Tibial nerve (tissue), 4 donors: ENCODE measurements at regions not wholly inside any gene's neighbourhood (a gene's known extent, or its start where the extent isn't known, plus 50 kb on each side); places are given as distances from the start of the nearest gene placed in this dataset.
A peak's percentile ranks its signal among the peaks of the same experiment; 100 is the strongest.

Experiments
- DNase-seq, 2 donors: peaks; one replicate each; pipeline ENCODE4 v3.0.0-alpha.2; 2019; ENCODE audit warnings: low spot score in 2 of 2
- H3K27ac ChIP-seq, 4 donors: fragments of 200-600 bp; sonication (generic) in 3 of 4; one replicate each; pipeline ENCODE4 v1.5.1; 2017 to 2019; ENCODE audit warnings: mild to moderate bottlenecking in 1 of 4
- H3K27me3 ChIP-seq, 2 donors: fragments of 200-600 bp; sonication (generic) in 1 of 2; one replicate each; pipeline versions ENCODE4 v1.5.1 to v1.6.0; 2017 to 2019
- H3K36me3 ChIP-seq, 3 donors: fragments of 200-600 bp; sonication (generic); one replicate each; pipeline ENCODE4 v1.5.1; 2018 to 2019
- H3K4me1 ChIP-seq, 4 donors: fragments of 200-600 bp; sonication (generic) in 3 of 4; one replicate each; pipeline ENCODE4 v1.5.1; 2017 to 2019
- H3K4me3 ChIP-seq, 4 donors: fragments of 200-600 bp; sonication (generic) in 3 of 4; one replicate each; pipeline ENCODE4 v1.5.1; 2017 to 2019; ENCODE audit warnings: mild to moderate bottlenecking in 1 of 4, moderate library complexity in 1 of 4
- H3K9me3 ChIP-seq, 4 donors: fragments of 200-600 bp; sonication (generic) in 3 of 4; one replicate each; pipeline ENCODE4 v1.5.1; 2017 to 2019
- EP300 ChIP-seq, 2 donors: sonication (generic); formaldehyde crosslinking; IDR thresholded peaks; one replicate each; pipeline ENCODE4 v1.6.1; 2017; ENCODE audit warnings: antibody characterized with exemption in 2 of 2, mild to moderate bottlenecking in 1 of 2
- POLR2A ChIP-seq, 2 donors: fragments of 450-650 bp; IDR thresholded peaks; one replicate each; pipeline ENCODE4 v1.6.1; 2017; ENCODE audit warnings: antibody characterized with exemption in 2 of 2, mild to moderate bottlenecking in 2 of 2, moderate library complexity in 2 of 2
- WGBS, 2 donors: methylation state at CpG; one replicate each; pipeline ENCODE4 v1.1.5; 2018; 5-methylcytosine and 5-hydroxymethylcytosine counted together
- TF ChIP-seq, protein P1 (sequence below), 5 experiments: fragments of 200-600 bp in 3 of 5; fragments of 450-650 bp in 2 of 5; sonication (generic) in 3 of 5; IDR thresholded peaks; one replicate each; pipeline ENCODE4 v1.5.1; 2016 to 2019; ENCODE audit warnings: antibody characterized with exemption in 5 of 5, mild to moderate bottlenecking in 3 of 5, moderate library complexity in 2 of 5

DNA sequence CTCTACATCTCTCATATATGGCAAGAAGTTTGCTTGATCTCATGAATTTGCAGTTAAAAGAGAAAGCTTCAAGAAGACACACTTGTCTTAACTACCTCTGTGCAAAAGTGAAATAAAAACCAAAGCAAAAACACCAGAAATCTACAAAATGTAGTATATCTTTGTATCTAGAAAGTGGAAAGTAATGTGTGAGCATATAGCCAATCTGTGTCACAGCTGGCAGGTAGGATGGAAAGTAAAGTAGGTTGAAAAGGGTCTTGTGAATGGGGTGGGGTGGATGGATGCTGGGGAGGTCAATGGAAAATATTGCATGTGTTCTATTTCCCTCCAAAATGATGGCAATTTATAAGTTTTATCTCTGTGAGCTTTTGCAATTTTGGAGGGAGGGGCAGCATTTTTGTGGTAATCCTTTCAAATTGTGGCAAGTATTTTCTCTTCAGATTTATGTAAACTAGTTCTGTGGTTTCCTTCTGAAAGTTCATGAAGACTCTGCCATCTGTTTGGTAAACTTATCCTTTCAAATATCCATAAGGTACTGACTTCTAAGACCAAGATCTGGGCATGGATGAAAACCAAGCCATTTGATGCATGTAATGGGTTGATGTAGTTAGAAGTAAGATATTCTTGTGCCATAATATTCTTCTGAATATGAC, 215.9 kb upstream of the GIMD1 start:
- Histone ChIP-seq H3K36me3 (no peaks in the 10 kb centered on the region), H3K4me1 (peaks cover 0 to 14% (median 0%) of the 10 kb centered on the region in 4 donors), H3K27me3 (no peaks in the 10 kb centered on the region), H3K27ac (no peak overlapping the region), H3K4me3 (no peak overlapping the region), H3K9me3 (no peaks in the 10 kb centered on the region)
- TF ChIP-seq, protein P1, sequence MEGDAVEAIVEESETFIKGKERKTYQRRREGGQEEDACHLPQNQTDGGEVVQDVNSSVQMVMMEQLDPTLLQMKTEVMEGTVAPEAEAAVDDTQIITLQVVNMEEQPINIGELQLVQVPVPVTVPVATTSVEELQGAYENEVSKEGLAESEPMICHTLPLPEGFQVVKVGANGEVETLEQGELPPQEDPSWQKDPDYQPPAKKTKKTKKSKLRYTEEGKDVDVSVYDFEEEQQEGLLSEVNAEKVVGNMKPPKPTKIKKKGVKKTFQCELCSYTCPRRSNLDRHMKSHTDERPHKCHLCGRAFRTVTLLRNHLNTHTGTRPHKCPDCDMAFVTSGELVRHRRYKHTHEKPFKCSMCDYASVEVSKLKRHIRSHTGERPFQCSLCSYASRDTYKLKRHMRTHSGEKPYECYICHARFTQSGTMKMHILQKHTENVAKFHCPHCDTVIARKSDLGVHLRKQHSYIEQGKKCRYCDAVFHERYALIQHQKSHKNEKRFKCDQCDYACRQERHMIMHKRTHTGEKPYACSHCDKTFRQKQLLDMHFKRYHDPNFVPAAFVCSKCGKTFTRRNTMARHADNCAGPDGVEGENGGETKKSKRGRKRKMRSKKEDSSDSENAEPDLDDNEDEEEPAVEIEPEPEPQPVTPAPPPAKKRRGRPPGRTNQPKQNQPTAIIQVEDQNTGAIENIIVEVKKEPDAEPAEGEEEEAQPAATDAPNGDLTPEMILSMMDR (IDR thresholded peaks at IDR 0.05): no peak
- TF ChIP-seq EP300 (IDR thresholded peaks at IDR 0.05) (no peak), POLR2A (IDR thresholded peaks at IDR 0.05) (no peak)
- no peak for DNase-seq

DNA sequence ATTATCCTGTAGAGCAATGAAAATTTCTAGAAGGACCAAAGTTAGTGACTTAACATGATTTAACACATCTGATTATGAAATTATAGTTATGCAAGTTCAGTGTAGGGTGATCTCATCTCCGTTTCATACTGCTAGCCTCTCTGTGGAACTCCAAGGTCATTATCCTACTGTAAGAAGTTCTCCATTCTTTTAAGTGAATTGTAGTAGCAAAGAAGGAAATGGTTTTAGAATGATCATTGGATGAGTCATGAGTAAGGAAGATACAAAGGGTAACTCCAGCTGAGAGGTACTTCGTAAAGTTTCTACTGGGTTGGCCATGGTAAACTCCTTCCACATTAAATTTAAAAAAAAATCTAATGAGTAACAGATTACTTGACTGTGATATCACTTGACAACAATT, 215.0 kb upstream of the GIMD1 start:
- TF ChIP-seq, protein P1 (IDR thresholded peaks at IDR 0.05): no peak
- TF ChIP-seq EP300 (IDR thresholded peaks at IDR 0.05): peak in 1 of 2 donors; percentile 27
- TF ChIP-seq POLR2A (IDR thresholded peaks at IDR 0.05): no peak
- 39 to 41% methylated on average over 2 of the region's 2 CpGs for WGBS, 2 donors
- peaks cover 0 to 14% (median 0%) of the 10 kb centered on the region in 4 donors for H3K4me1 ChIP-seq
- H3K9me3 ChIP-seq: no peaks in the 10 kb centered on the region
- DNase-seq: no peak
- no peak overlapping the region for H3K27ac ChIP-seq
- no peak overlapping the region for H3K4me3 ChIP-seq
- H3K36me3 ChIP-seq: no peaks in the 10 kb centered on the region
- no peaks in the 10 kb centered on the region for H3K27me3 ChIP-seq

DNA sequence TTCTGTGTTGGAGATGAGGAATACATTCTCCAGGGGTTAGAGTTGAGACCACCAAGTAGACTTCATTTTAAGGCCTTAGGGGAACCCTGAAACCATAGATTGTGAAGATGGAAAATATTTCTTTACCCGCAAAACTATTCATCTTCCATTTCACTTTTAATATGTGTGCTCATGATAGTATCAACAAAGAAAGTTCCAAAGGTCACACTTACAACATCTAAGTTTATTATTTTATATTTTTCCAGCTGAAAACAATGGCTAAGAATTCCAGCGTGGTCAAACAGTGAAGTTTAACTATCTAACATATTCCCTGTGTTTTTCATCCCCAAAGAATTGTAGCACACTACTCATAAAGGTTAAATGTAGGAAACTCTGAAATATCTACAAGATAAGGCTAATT, 214.5 kb upstream of the GIMD1 start:
- Histone ChIP-seq H3K4me1 (peaks cover 0 to 14% (median 0%) of the 10 kb centered on the region in 4 donors), H3K36me3 (no peaks in the 10 kb centered on the region), H3K27me3 (no peaks in the 10 kb centered on the region), H3K4me3 (no peak overlapping the region), H3K27ac (no peak overlapping the region), H3K9me3 (no peaks in the 10 kb centered on the region)
- 59% methylated on average over 2 of the region's 2 CpGs for WGBS, 2 donors
- no peak for DNase-seq
- TF ChIP-seq, protein P1 (IDR thresholded peaks at IDR 0.05): no peak
- TF ChIP-seq POLR2A (IDR thresholded peaks at IDR 0.05) (no peak), EP300 (IDR thresholded peaks at IDR 0.05) (no peak)

DNA sequence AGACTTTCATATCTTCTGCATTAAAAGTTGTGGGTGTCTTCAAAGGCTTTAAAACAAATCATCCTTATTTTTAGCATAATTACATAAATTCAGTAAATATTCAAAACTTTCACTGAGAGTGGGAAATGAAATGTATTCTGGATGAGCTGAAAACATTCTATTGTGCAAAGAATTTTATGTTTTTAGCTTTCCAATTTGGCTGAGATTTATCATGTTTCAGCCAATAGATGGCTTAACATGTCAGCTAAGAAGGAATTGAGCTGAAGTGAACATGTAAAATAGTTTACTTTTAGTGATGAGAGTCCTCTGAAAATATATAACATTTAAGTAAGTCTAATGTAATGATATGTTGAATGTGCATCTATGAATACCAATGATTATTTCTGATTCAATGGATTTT, 213.5 kb upstream of the GIMD1 start:
- Histone ChIP-seq H3K27me3 (no peaks in the 10 kb centered on the region), H3K4me3 (no peak overlapping the region), H3K27ac (no peak overlapping the region), H3K36me3 (no peaks in the 10 kb centered on the region), H3K9me3 (no peaks in the 10 kb centered on the region), H3K4me1 (peaks cover 0 to 10% (median 0%) of the 10 kb centered on the region in 4 donors)
- no peak for DNase-seq
- no peak for TF ChIP-seq POLR2A (IDR thresholded peaks at IDR 0.05)
- TF ChIP-seq EP300 (IDR thresholded peaks at IDR 0.05): no peak
- TF ChIP-seq, protein P1 (IDR thresholded peaks at IDR 0.05): no peak

DNA sequence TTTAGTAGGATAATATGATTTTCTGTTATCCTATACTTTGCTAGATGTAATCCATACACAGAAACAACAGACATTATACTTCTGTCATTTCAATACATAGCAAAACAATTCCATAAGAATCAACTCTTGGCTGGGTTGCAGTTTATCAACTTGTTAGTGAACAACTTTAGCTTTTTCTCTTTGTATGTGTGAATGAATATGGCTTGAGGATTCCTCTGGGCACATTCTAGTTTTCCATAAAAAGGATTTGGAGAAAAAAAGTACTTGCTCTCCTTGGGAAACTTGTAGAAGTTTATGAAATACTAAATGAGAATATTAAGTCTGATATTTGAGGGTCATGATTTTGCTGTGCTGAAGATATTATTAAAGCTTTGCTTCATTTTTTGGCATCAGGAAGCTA, 210.7 kb upstream of the GIMD1 start:
- Histone ChIP-seq H3K27ac (no peak overlapping the region), H3K36me3 (no peaks in the 10 kb centered on the region), H3K4me3 (no peak overlapping the region), H3K9me3 (no peaks in the 10 kb centered on the region), H3K4me1 (peaks cover 0 to 6% (median 0%) of the 10 kb centered on the region in 4 donors), H3K27me3 (no peaks in the 10 kb centered on the region)
- TF ChIP-seq, protein P1 (IDR thresholded peaks at IDR 0.05): no peak
- TF ChIP-seq POLR2A (IDR thresholded peaks at IDR 0.05) (no peak), EP300 (IDR thresholded peaks at IDR 0.05) (no peak)
- no peak for DNase-seq
